ENCODE measurements at regions not wholly inside any gene's neighbourhood (a gene's known extent, or its start where the extent isn't known, plus 50 kb on each side); places are given as distances from the start of the nearest gene placed in this dataset.
"Not testable (repeated sequence)": the region's sequence is repeated elsewhere in the genome, so short reads cannot be mapped to it uniquely, and the experiment has no call there.

GRCh38 chr22:40094485-40094884 lies 83.2 kb upstream of the TNRC6B start:
- DNase-seq (ENCODE audit: low read depth in 2 of 3, low spot score in 1 of 3) = no peak

GRCh38 chr22:40099887-40100286 lies 77.8 kb upstream of the TNRC6B start:
- DNase-seq (ENCODE audit: low read depth in 2 of 3, low spot score in 1 of 3) = not testable (repeated sequence)

GRCh38 chr22:40105755-40106154 lies 72.0 kb upstream of the TNRC6B start:
- DNase-seq (ENCODE audit: low read depth in 2 of 3, low spot score in 1 of 3) = no peak

GRCh38 chr22:40107244-40107643 lies 70.5 kb upstream of the TNRC6B start:
- DNase-seq (ENCODE audit: low read depth in 2 of 3, low spot score in 1 of 3) = no peak

GRCh38 chr22:40107851-40108378 lies 69.8 kb upstream of the TNRC6B start:
- DNase-seq (ENCODE audit: low read depth in 2 of 3, low spot score in 1 of 3) = peak in 1 of 3 donors; percentile 9

GRCh38 chr22:40108396-40108795 lies 69.3 kb upstream of the TNRC6B start:
- no peak for DNase-seq (ENCODE audit: low read depth in 2 of 3, low spot score in 1 of 3)

GRCh38 chr22:40108926-40109325 lies 68.8 kb upstream of the TNRC6B start:
- DNase-seq (ENCODE audit: low read depth in 2 of 3, low spot score in 1 of 3) = not testable (repeated sequence)

GRCh38 chr22:40111451-40111850 lies 66.3 kb upstream of the TNRC6B start:
- no peak for DNase-seq (ENCODE audit: low read depth in 2 of 3, low spot score in 1 of 3)

GRCh38 chr22:40112595-40112994 lies 65.1 kb upstream of the TNRC6B start:
- no peak for DNase-seq (ENCODE audit: low read depth in 2 of 3, low spot score in 1 of 3)

- DNase-seq (ENCODE audit: low read depth in 2 of 3, low spot score in 1 of 3) = no peak
Observed at GRCh38 chr22:40113696-40114095, 64.0 kb upstream of the TNRC6B start.

GRCh38 chr22:40114411-40114810 lies 63.3 kb upstream of the TNRC6B start:
- no peak for DNase-seq (ENCODE audit: low read depth in 2 of 3, low spot score in 1 of 3)

- DNase-seq (ENCODE audit: low read depth in 2 of 3, low spot score in 1 of 3) = no peak
Observed at GRCh38 chr22:40116496-40117200, 61.1 kb upstream of the TNRC6B start.

- no peak for DNase-seq (ENCODE audit: low read depth in 2 of 3, low spot score in 1 of 3)
Observed at GRCh38 chr22:40118979-40119378, 58.7 kb upstream of the TNRC6B start.

GRCh38 chr22:40120848-40121247 lies 56.9 kb upstream of the TNRC6B start:
- DNase-seq (ENCODE audit: low read depth in 2 of 3, low spot score in 1 of 3) = no peak

GRCh38 chr22:40121461-40121860 lies 56.3 kb upstream of the TNRC6B start:
- no peak for DNase-seq (ENCODE audit: low read depth in 2 of 3, low spot score in 1 of 3)

GRCh38 chr22:40122792-40123191 lies 54.9 kb upstream of the TNRC6B start:
- DNase-seq (ENCODE audit: low read depth in 2 of 3, low spot score in 1 of 3) = no peak

- DNase-seq (ENCODE audit: low read depth in 2 of 3, low spot score in 1 of 3) = no peak
Observed at GRCh38 chr22:40123387-40123786, 54.3 kb upstream of the TNRC6B start.
